HCT116 (cell line): ENCODE measurements at regions not wholly inside any gene's neighbourhood (a gene's known extent, or its start where the extent isn't known, plus 50 kb on each side); places are given as distances from the start of the nearest gene placed in this dataset.

Source experiments
- ATAC-seq: fragments of 200-7000 bp; cut with Tn5 transposase; 2 replicates; pipeline ENCODE4 v1.9.1; 2020; ENCODE audit warnings: mild to moderate bottlenecking, moderate library complexity
- BruUV-seq: library from RNA; stranded (reverse); fragments of 400-500 nt; replicated peaks from 2 replicates; lab custom pipeline; 2021; lab: Mats Ljungman, UMichigan
- CTCF ChIA-PET: fragments of 300-600 bp; sonication (Branson Sonifier 250); formaldehyde crosslinking; loops from one replicate; lab custom pipeline; 2021; ENCODE audit warnings: antibody characterized with exemption; lab: Charles Lee
- POLR2A ChIA-PET: fragments of 300-600, 350-600 bp; sonication (Branson Sonifier 250); formaldehyde crosslinking; loops from one replicate; lab custom pipeline; 2021; ENCODE audit warnings: antibody characterized with exemption; lab: Charles Lee
- RAD21 ChIA-PET, 2 experiments: fragments of 300-600 bp; sonication (Branson Sonifier 250); formaldehyde crosslinking; loops; one replicate each; lab custom pipeline; 2023; ENCODE audit warnings: low total read pairs in 2 of 2; ENCODE audit not compliant: uncharacterized antibody in 2 of 2, unreplicated experiment in 2 of 2, low non-redundant PET in 1 of 2; lab: Charles Lee
- DNase-seq: peaks from one replicate; pipeline ENCODE4 v3.0.0-alpha.2; 2010; ENCODE audit warnings: low read depth, low spot score
- H2AFZ ChIP-seq: fragments of 200-600 bp; shearing (Covaris generic), sonication (generic); 2 replicates; pipeline ENCODE4 v1.6.1; 2017; ENCODE audit warnings: low read depth, mixed run types, mixed read lengths, antibody characterized with exemption, low read length; ENCODE audit not compliant: poor library complexity, severe bottlenecking
- H3K27ac ChIP-seq: 2 replicates; pipeline ENCODE4 v1.5.1; 2012; ENCODE audit warnings: low read depth, low read length
- H3K27me3 ChIP-seq: fragments of 200-600 bp; sonication (generic); 2 replicates; pipeline ENCODE4 v1.6.1; 2016; ENCODE audit warnings: mixed run types, low read length, mixed read lengths; ENCODE audit not compliant: insufficient read depth
- H3K36me3 ChIP-seq, 2 experiments: fragments of 200-500 bp in 1 of 2; fragments of 200-600 bp in 1 of 2; sonication (Bioruptor generic) in 1 of 2; sonication (generic) in 1 of 2; 2 replicates each; pipeline versions ENCODE4 v1.5.1 to v1.6.1; 2014 to 2016; ENCODE audit warnings: low read length in 2 of 2, inconsistent platforms in 1 of 2, mixed read lengths in 1 of 2, mixed run types in 1 of 2; ENCODE audit not compliant: insufficient read depth in 2 of 2, control insufficient read depth in 1 of 2
- H3K4me1 ChIP-seq, 2 experiments: fragments of 200-600 bp in 1 of 2; sonication (generic) in 1 of 2; 2 replicates each; pipeline versions ENCODE4 v1.5.1 to v1.6.1; 2012 to 2017; ENCODE audit warnings: low read length in 2 of 2, inconsistent platforms in 1 of 2, mild to moderate bottlenecking in 1 of 2, mixed read lengths in 1 of 2, mixed run types in 1 of 2, moderate library complexity in 1 of 2; ENCODE audit not compliant: insufficient read depth in 2 of 2, control insufficient read depth in 1 of 2
- H3K4me2 ChIP-seq: fragments of 200-600 bp; sonication (generic); 2 replicates; pipeline ENCODE4 v1.6.1; 2017; ENCODE audit warnings: mixed run types, low read length, mixed read lengths
- H3K4me3 ChIP-seq, 2 experiments: fragments of 200-600 bp in 1 of 2; sonication (generic) in 1 of 2; replicated peaks in 1 of 2; 2 replicates each; pipeline ENCODE4 v1.5.1; 2011 to 2016; ENCODE audit warnings: low read length in 2 of 2, control low read depth in 1 of 2, low read depth in 1 of 2, mild to moderate bottlenecking in 1 of 2, mixed read lengths in 1 of 2, mixed run types in 1 of 2
- H3K79me2 ChIP-seq: fragments of 200-600 bp; sonication (generic); 2 replicates; pipeline ENCODE4 v1.6.1; 2017; ENCODE audit warnings: mild to moderate bottlenecking, mixed run types, low read length, moderate library complexity, mixed read lengths; ENCODE audit not compliant: insufficient read depth
- H3K9ac ChIP-seq: fragments of 200-600 bp; sonication (generic); 2 replicates; pipeline ENCODE4 v1.6.1; 2016; ENCODE audit warnings: low read length, mixed read lengths
- H3K9me2 ChIP-seq: fragments of 200-600 bp; sonication (generic), shearing (Covaris generic); 2 replicates; pipeline ENCODE4 v1.6.1; 2017; ENCODE audit warnings: mixed run types, mild to moderate bottlenecking, moderate library complexity; ENCODE audit not compliant: insufficient read depth
- H3K9me3 ChIP-seq, 2 experiments: fragments of 200-500 bp in 1 of 2; fragments of 200-600 bp in 1 of 2; sonication (Bioruptor generic) in 1 of 2; sonication (generic) in 1 of 2; 2 replicates each; pipeline ENCODE4 v1.6.1; 2014 to 2017; ENCODE audit warnings: low read length in 2 of 2, mixed read lengths in 2 of 2, inconsistent platforms in 1 of 2, low read depth in 1 of 2, mild to moderate bottlenecking in 1 of 2, mixed run types in 1 of 2, moderate library complexity in 1 of 2; ENCODE audit not compliant: control insufficient read depth in 1 of 2, insufficient read depth in 1 of 2
- H4K20me1 ChIP-seq: fragments of 200-600 bp; sonication (generic), shearing (Covaris generic); 2 replicates; pipeline ENCODE4 v1.6.1; 2017; ENCODE audit warnings: mixed run types, mild to moderate bottlenecking, moderate library complexity; ENCODE audit not compliant: insufficient read depth
- CBX3 ChIP-seq: IDR thresholded peaks from 2 replicates; pipeline ENCODE4 v1.6.1; 2012; ENCODE audit warnings: low read depth
- EGR1 ChIP-seq: IDR thresholded peaks from 2 replicates; pipeline ENCODE4 v1.6.1; 2012; ENCODE audit warnings: low read depth
- MAX ChIP-seq: IDR thresholded peaks from 2 replicates; pipeline ENCODE4 v1.6.1; 2012
- POLR2AphosphoS5 ChIP-seq: IDR thresholded peaks from 2 replicates; pipeline ENCODE4 v1.6.1; 2011; ENCODE audit warnings: mild to moderate bottlenecking, low read depth, low read length, moderate library complexity
- SRF ChIP-seq: IDR thresholded peaks from 2 replicates; pipeline ENCODE4 v1.6.1; 2012; ENCODE audit warnings: low read depth
- TCF7L2 ChIP-seq: IDR thresholded peaks from 2 replicates; pipeline ENCODE4 v1.7.0; 2011; ENCODE audit warnings: borderline replicate concordance, inconsistent platforms; ENCODE audit not compliant: insufficient read depth, insufficient read length; ENCODE audit errors: extremely low read depth
- ZFX ChIP-seq: fragments of 450-650 bp; IDR thresholded peaks from 2 replicates; pipeline ENCODE4 v1.6.1; 2017
- ZNF274 ChIP-seq: fragments of 200-500 bp; sonication (Bioruptor generic); IDR thresholded peaks from 2 replicates; pipeline ENCODE4 v1.6.1; 2014; ENCODE audit warnings: mild to moderate bottlenecking, low read depth, low read length, inconsistent platforms
- intact Hi-C: fragments of 100-400 bp; cut with micrococcal nuclease; formaldehyde crosslinking; loops from 2 replicates; pipeline ENCODE4 v1.10.0; 2022
- TF ChIP-seq, protein P1 (sequence below), 3 experiments: fragments of 200-600 bp in 1 of 3; sonication (generic) in 1 of 3; IDR thresholded peaks in 2 of 3; conservative IDR thresholded peaks in 1 of 3; 2 replicates each; pipeline ENCODE4 v1.5.1; 2012 to 2017; ENCODE audit warnings: low read depth in 2 of 3, low read length in 2 of 3, antibody characterized with exemption in 1 of 3, borderline replicate concordance in 1 of 3, control low read depth in 1 of 3, mild to moderate bottlenecking in 1 of 3, mixed read lengths in 1 of 3, mixed run types in 1 of 3, moderate library complexity in 1 of 3; ENCODE audit not compliant: insufficient read depth in 1 of 3
- TF ChIP-seq, protein P2 (sequence below): IDR thresholded peaks from 2 replicates; pipeline ENCODE4 v1.6.1; 2012; ENCODE audit warnings: low read depth

DNA sequence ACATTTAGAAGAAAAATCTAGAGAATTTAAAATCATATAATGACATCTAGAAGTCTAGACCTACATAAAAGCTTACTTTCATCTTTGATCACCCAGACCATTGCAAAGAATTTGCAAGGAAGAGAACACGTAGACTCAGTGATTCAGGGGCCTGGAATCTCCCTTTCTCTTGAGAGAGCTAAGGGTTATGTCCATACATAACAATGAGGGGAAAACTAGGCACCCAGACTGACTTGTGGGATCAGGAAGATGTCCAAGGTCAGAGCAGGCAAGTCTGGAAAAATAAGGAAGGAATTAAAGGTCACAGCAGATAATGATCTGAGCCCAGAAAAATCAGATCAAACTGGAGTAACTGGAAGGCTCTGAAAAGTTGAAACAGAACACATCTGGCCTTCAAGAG is 198.4 kb upstream of the SFRP2 start:
- Histone ChIP-seq H3K4me2 (no peak overlapping the region), H4K20me1 (no peaks in the 10 kb centered on the region), H3K36me3 (no peaks in the 10 kb centered on the region), H3K27ac (no peak overlapping the region), H3K9me2 (no peaks in the 10 kb centered on the region), H3K9ac (no peak overlapping the region), H3K4me1 (no peaks in the 10 kb centered on the region), H3K79me2 (no peaks in the 10 kb centered on the region), H2AFZ (no peak overlapping the region), H3K27me3 (no peaks in the 10 kb centered on the region), H3K4me3 (no peak overlapping the region), H3K9me3 (no peaks in the 10 kb centered on the region)
- DNase-seq (no peak), ATAC-seq (no peak)
- ChIA-PET CTCF (no interaction called here), RAD21 (no interaction called here), POLR2A (interaction anchor here (0.6 kb wide), 1 partner anchor 386 kb away, joined by 3 read pairs; no protein-coding TSS in a partner anchor)
- intact Hi-C loops = no loop called here
- no TSS peak for BruUV-seq
- TF ChIP-seq POLR2AphosphoS5 (no peak), MAX (no peak), CBX3 (no peak), SRF (no peak), EGR1 (no peak), ZNF274 (no peak), TCF7L2 (no peak), ZFX (no peak)
- TF ChIP-seq, protein P1, sequence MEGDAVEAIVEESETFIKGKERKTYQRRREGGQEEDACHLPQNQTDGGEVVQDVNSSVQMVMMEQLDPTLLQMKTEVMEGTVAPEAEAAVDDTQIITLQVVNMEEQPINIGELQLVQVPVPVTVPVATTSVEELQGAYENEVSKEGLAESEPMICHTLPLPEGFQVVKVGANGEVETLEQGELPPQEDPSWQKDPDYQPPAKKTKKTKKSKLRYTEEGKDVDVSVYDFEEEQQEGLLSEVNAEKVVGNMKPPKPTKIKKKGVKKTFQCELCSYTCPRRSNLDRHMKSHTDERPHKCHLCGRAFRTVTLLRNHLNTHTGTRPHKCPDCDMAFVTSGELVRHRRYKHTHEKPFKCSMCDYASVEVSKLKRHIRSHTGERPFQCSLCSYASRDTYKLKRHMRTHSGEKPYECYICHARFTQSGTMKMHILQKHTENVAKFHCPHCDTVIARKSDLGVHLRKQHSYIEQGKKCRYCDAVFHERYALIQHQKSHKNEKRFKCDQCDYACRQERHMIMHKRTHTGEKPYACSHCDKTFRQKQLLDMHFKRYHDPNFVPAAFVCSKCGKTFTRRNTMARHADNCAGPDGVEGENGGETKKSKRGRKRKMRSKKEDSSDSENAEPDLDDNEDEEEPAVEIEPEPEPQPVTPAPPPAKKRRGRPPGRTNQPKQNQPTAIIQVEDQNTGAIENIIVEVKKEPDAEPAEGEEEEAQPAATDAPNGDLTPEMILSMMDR (IDR thresholded peaks at IDR 0.05 in 2 of 3, conservative IDR thresholded peaks at IDR 0.05 in 1 of 3; ENCODE audit: borderline replicate concordance in 1 of 3, insufficient read depth in 1 of 3, low read depth in 2 of 3, low read length in 2 of 3) = no peak
- TF ChIP-seq, protein P2, sequence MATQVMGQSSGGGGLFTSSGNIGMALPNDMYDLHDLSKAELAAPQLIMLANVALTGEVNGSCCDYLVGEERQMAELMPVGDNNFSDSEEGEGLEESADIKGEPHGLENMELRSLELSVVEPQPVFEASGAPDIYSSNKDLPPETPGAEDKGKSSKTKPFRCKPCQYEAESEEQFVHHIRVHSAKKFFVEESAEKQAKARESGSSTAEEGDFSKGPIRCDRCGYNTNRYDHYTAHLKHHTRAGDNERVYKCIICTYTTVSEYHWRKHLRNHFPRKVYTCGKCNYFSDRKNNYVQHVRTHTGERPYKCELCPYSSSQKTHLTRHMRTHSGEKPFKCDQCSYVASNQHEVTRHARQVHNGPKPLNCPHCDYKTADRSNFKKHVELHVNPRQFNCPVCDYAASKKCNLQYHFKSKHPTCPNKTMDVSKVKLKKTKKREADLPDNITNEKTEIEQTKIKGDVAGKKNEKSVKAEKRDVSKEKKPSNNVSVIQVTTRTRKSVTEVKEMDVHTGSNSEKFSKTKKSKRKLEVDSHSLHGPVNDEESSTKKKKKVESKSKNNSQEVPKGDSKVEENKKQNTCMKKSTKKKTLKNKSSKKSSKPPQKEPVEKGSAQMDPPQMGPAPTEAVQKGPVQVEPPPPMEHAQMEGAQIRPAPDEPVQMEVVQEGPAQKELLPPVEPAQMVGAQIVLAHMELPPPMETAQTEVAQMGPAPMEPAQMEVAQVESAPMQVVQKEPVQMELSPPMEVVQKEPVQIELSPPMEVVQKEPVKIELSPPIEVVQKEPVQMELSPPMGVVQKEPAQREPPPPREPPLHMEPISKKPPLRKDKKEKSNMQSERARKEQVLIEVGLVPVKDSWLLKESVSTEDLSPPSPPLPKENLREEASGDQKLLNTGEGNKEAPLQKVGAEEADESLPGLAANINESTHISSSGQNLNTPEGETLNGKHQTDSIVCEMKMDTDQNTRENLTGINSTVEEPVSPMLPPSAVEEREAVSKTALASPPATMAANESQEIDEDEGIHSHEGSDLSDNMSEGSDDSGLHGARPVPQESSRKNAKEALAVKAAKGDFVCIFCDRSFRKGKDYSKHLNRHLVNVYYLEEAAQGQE = no peak
